ENCODE measurements at regions not wholly inside any gene's neighbourhood (a gene's known extent, or its start where the extent isn't known, plus 50 kb on each side); places are given as distances from the start of the nearest gene placed in this dataset.

DNA sequence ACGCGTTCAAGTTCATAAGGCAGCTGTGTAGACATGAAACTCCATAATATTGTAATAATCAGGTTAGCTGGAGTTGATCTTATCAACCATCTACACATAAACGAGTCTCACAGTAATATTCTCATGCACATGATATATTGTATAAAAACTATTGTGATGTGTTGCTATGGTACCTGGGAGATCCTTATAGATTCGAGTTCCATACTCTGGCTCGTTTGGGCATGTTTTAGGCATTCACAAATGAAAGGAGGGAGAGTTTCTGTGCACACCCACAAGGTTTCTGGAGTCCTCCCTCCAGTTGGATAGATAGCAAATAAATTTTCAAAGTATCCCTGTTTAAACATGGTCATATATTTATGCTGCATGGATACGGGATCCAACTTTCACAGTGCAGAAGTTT lies 567.5 kb upstream of the SLC35B3 start:
- TF ChIP-seq, protein P1, sequence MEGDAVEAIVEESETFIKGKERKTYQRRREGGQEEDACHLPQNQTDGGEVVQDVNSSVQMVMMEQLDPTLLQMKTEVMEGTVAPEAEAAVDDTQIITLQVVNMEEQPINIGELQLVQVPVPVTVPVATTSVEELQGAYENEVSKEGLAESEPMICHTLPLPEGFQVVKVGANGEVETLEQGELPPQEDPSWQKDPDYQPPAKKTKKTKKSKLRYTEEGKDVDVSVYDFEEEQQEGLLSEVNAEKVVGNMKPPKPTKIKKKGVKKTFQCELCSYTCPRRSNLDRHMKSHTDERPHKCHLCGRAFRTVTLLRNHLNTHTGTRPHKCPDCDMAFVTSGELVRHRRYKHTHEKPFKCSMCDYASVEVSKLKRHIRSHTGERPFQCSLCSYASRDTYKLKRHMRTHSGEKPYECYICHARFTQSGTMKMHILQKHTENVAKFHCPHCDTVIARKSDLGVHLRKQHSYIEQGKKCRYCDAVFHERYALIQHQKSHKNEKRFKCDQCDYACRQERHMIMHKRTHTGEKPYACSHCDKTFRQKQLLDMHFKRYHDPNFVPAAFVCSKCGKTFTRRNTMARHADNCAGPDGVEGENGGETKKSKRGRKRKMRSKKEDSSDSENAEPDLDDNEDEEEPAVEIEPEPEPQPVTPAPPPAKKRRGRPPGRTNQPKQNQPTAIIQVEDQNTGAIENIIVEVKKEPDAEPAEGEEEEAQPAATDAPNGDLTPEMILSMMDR (IDR thresholded peaks at IDR 0.05): no peak
- TF ChIP-seq POLR2A (IDR thresholded peaks at IDR 0.05): no peak
